GM12892 (cell line): ENCODE measurements at regions not wholly inside any gene's neighbourhood (a gene's known extent, or its start where the extent isn't known, plus 50 kb on each side); places are given as distances from the start of the nearest gene placed in this dataset.
"Not testable (repeated sequence)": the region's sequence is repeated elsewhere in the genome, so short reads cannot be mapped to it uniquely, and the experiment has no call there.

Experiments
- POLR2A ChIP-seq: IDR thresholded peaks from 2 replicates; pipeline ENCODE4 v1.6.1; 2011; ENCODE audit warnings: low read depth, low read length, control low read depth
- POLR2AphosphoS5 ChIP-seq: IDR thresholded peaks from 2 replicates; pipeline ENCODE4 v1.6.1; 2011; ENCODE audit warnings: low read depth, low read length, control low read depth
- TAF1 ChIP-seq: IDR thresholded peaks from 2 replicates; pipeline ENCODE4 v1.6.1; 2011; ENCODE audit warnings: low read depth, mild to moderate bottlenecking, control low read depth, low read length, borderline replicate concordance

GRCh38 chr1:146308892-146309291 lies 80.1 kb upstream of the NOTCH2NLA start:
- not testable (repeated sequence) for TF ChIP-seq TAF1, POLR2A, POLR2AphosphoS5
